H9 (cell line): ENCODE measurements at regions not wholly inside any gene's neighbourhood (a gene's known extent, or its start where the extent isn't known, plus 50 kb on each side); places are given as distances from the start of the nearest gene placed in this dataset.

ENCODE experiments used
- DNase-seq: peaks from one replicate; pipeline ENCODE4 v3.0.0-alpha.2; 2017
- H2AFZ ChIP-seq: one replicate; pipeline ENCODE4 v1.6.1; 2013; ENCODE audit warnings: mild to moderate bottlenecking, low read length, control low read depth, moderate library complexity
- H2AK5ac ChIP-seq: 2 replicates; pipeline ENCODE4 v1.6.1; 2013; ENCODE audit warnings: low read length, control low read depth, mixed read lengths; ENCODE audit not compliant: insufficient read length
- H2BK120ac ChIP-seq: one replicate; pipeline ENCODE4 v1.6.1; 2013; ENCODE audit warnings: low read depth, mild to moderate bottlenecking, low read length, control low read depth, inconsistent platforms; ENCODE audit not compliant: poor library complexity, severe bottlenecking
- H2BK12ac ChIP-seq: 2 replicates; pipeline ENCODE4 v1.6.1; 2013; ENCODE audit warnings: low read length, control low read depth, mixed read lengths, low read depth; ENCODE audit not compliant: insufficient read length
- H2BK15ac ChIP-seq: 2 replicates; pipeline ENCODE4 v1.6.1; 2013; ENCODE audit warnings: low read depth, low read length, control low read depth
- H2BK20ac ChIP-seq: one replicate; pipeline ENCODE4 v1.6.1; 2013; ENCODE audit warnings: low read depth, mild to moderate bottlenecking, low read length, control low read depth, inconsistent platforms; ENCODE audit not compliant: poor library complexity, severe bottlenecking
- H2BK5ac ChIP-seq: 2 replicates; pipeline ENCODE4 v1.6.1; 2013; ENCODE audit warnings: low read length, control low read depth, mixed read lengths; ENCODE audit not compliant: insufficient read length
- H3K14ac ChIP-seq: 2 replicates; pipeline ENCODE4 v1.6.1; 2013; ENCODE audit warnings: low read length, control low read depth; ENCODE audit not compliant: insufficient read depth
- H3K18ac ChIP-seq: 2 replicates; pipeline ENCODE4 v1.6.1; 2013; ENCODE audit warnings: low read depth, mild to moderate bottlenecking, mixed read lengths, low read length, control low read depth; ENCODE audit not compliant: insufficient read length
- H3K23ac ChIP-seq: 2 replicates; pipeline ENCODE4 v1.6.1; 2013; ENCODE audit warnings: low read length, control low read depth, mixed read lengths, low read depth; ENCODE audit not compliant: insufficient read length
- H3K23me2 ChIP-seq: 2 replicates; pipeline ENCODE4 v1.6.1; 2013; ENCODE audit warnings: low read depth, mild to moderate bottlenecking, mixed read lengths, low read length, control low read depth; ENCODE audit not compliant: insufficient read length, poor library complexity, severe bottlenecking
- H3K27ac ChIP-seq: 2 replicates; pipeline ENCODE4 v1.5.1; 2013; ENCODE audit warnings: low read length, control low read depth, mixed read lengths, low read depth; ENCODE audit not compliant: insufficient read length
- H3K27me3 ChIP-seq: 2 replicates; pipeline ENCODE4 v1.6.1; 2013; ENCODE audit warnings: low read length, control low read depth, inconsistent platforms; ENCODE audit not compliant: insufficient read depth
- H3K4ac ChIP-seq: 2 replicates; pipeline ENCODE4 v1.6.1; 2013; ENCODE audit warnings: low read depth, mild to moderate bottlenecking, control low read depth, inconsistent platforms, low read length, moderate library complexity
- H3K4me1 ChIP-seq: 2 replicates; pipeline ENCODE4 v1.6.1; 2013; ENCODE audit warnings: low read length, control low read depth, inconsistent platforms; ENCODE audit not compliant: insufficient read depth
- H3K4me2 ChIP-seq: 2 replicates; pipeline ENCODE4 v1.6.1; 2013; ENCODE audit warnings: low read length, control low read depth, mixed read lengths; ENCODE audit not compliant: insufficient read length, insufficient read depth
- H3K56ac ChIP-seq: 2 replicates; pipeline ENCODE4 v1.6.1; 2013; ENCODE audit warnings: low read depth, mild to moderate bottlenecking, mixed read lengths, low read length, control low read depth; ENCODE audit not compliant: insufficient read length
- H3K79me1 ChIP-seq: 2 replicates; pipeline ENCODE4 v1.6.1; 2013; ENCODE audit warnings: low read depth, mild to moderate bottlenecking, moderate library complexity, low read length, control low read depth, inconsistent platforms; ENCODE audit not compliant: insufficient read depth, poor library complexity, severe bottlenecking
- H3K79me2 ChIP-seq: 2 replicates; pipeline ENCODE4 v1.6.1; 2013; ENCODE audit warnings: low read length, control low read depth, inconsistent platforms; ENCODE audit not compliant: insufficient read depth
- H3K9ac ChIP-seq: 2 replicates; pipeline ENCODE4 v1.6.1; 2013; ENCODE audit warnings: low read length, control low read depth, mixed read lengths; ENCODE audit not compliant: insufficient read length; ENCODE audit errors: extremely low read depth
- H3K9me3 ChIP-seq: one replicate; pipeline ENCODE4 v1.6.1; 2013; ENCODE audit warnings: low read depth, low read length, inconsistent platforms; ENCODE audit not compliant: control insufficient read depth
- H3T11ph ChIP-seq: one replicate; pipeline ENCODE4 v1.6.1; 2013; ENCODE audit warnings: mild to moderate bottlenecking, low read length, control low read depth, inconsistent platforms
- H4K20me1 ChIP-seq: one replicate; pipeline ENCODE4 v1.6.1; 2013; ENCODE audit not compliant: control insufficient read depth, insufficient read length, insufficient read depth
- H4K5ac ChIP-seq: 2 replicates; pipeline ENCODE4 v1.6.1; 2013; ENCODE audit warnings: low read depth, mild to moderate bottlenecking, mixed read lengths, low read length, control low read depth; ENCODE audit not compliant: insufficient read length
- H4K8ac ChIP-seq: replicated peaks from 2 replicates; pipeline ENCODE4 v1.6.1; 2013; ENCODE audit warnings: low read length, control low read depth, mixed read lengths, low read depth; ENCODE audit not compliant: insufficient read length
- H4K91ac ChIP-seq: 2 replicates; pipeline ENCODE4 v1.6.1; 2013; ENCODE audit warnings: low read depth, mild to moderate bottlenecking, moderate library complexity, mixed read lengths, low read length, control low read depth; ENCODE audit not compliant: insufficient read length
- H3K27ac Mint-ChIP-seq, 3 experiments: 2 replicates in 2 of 3; 3 replicates in 1 of 3; pipeline ENCODE4 v1.8.0; 2020 to 2021; ENCODE audit warnings: mixed read lengths in 3 of 3, mild to moderate bottlenecking in 1 of 3, moderate library complexity in 1 of 3
- H3K27me3 Mint-ChIP-seq: 2 replicates; pipeline ENCODE4 v1.8.0; 2021; ENCODE audit warnings: low read depth, mild to moderate bottlenecking, moderate library complexity, mixed read lengths
- H3K36me3 Mint-ChIP-seq, 3 experiments: 2 replicates in 2 of 3; 3 replicates in 1 of 3; pipeline ENCODE4 v1.8.0; 2020 to 2021; ENCODE audit warnings: low read depth in 3 of 3, mixed read lengths in 3 of 3; ENCODE audit not compliant: insufficient read depth in 1 of 3
- H3K4me1 Mint-ChIP-seq, 2 experiments: 2 replicates each; pipeline ENCODE4 v1.8.0; 2020; ENCODE audit warnings: mixed read lengths in 2 of 2
- H3K4me3 Mint-ChIP-seq, 2 experiments: 2 replicates in 1 of 2; 3 replicates in 1 of 2; pipeline ENCODE4 v1.8.0; 2020 to 2021; ENCODE audit warnings: mild to moderate bottlenecking in 2 of 2, mixed read lengths in 2 of 2, moderate library complexity in 1 of 2
- H3K9me3 Mint-ChIP-seq, 2 experiments: 2 replicates in 1 of 2; 3 replicates in 1 of 2; pipeline ENCODE4 v1.8.0; 2020; ENCODE audit warnings: mild to moderate bottlenecking in 2 of 2, mixed read lengths in 2 of 2, moderate library complexity in 1 of 2
- WGBS: extraction: QIAGEN DNeasy Blood & Tissue Kit; methylation state at CpG from one replicate; pipeline ENCODE4 v1.1.7; 2013; ENCODE audit warnings: missing lambda C conversion rate, low lambda C conversion rate, mixed read lengths; ENCODE audit not compliant: insufficient read length; ENCODE audit errors: extremely low coverage; 5-methylcytosine and 5-hydroxymethylcytosine counted together
- TF ChIP-seq, protein P1 (sequence below): fragments of 200-600 bp; sonication (generic); conservative IDR thresholded peaks from 3 replicates; pipeline ENCODE4 v1.8.0; 2021; ENCODE audit warnings: antibody characterized with exemption, mild to moderate bottlenecking

DNA sequence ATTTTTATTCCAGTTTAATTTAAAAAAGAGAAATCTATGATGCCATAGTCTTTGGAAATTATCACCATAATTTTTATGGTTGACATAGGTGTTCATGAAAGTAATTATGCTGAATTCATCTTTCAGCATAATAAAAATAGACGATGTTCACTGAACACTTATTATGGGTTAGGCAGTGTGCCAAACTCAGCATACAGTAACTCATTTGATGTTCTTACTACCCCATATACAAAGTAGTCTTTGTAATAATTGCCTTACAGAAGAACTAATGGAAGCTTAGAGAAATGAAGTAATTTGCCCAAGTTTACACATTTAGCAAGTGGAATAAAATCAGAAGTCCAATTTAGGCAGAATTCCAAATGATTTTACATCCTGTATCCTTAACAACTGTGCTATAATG, 852.2 kb upstream of the GOT2 start:
- Histone ChIP-seq H2BK15ac (no peak overlapping the region), H4K5ac (no peak overlapping the region), H2BK5ac (no peak overlapping the region), H3K79me1 (no peaks in the 10 kb centered on the region), H2BK12ac (no peak overlapping the region), H4K20me1 (no peaks in the 10 kb centered on the region), H2AFZ (no peak overlapping the region), H3K23me2 (no peaks in the 10 kb centered on the region), H3T11ph (no peak overlapping the region), H2AK5ac (no peak overlapping the region), H3K18ac (no peak overlapping the region), H3K27ac (no peak overlapping the region), H2BK20ac (no peak overlapping the region), H3K4me1 (no peaks in the 10 kb centered on the region), H3K27me3 (no peaks in the 10 kb centered on the region), H3K14ac (no peak overlapping the region), H3K4me2 (no peak overlapping the region), H3K9ac (no peak overlapping the region), H4K8ac (no peak overlapping the region), H3K9me3 (no peaks in the 10 kb centered on the region), H3K23ac (no peak overlapping the region), H2BK120ac (no peak overlapping the region), H4K91ac (no peak overlapping the region), H3K79me2 (no peaks in the 10 kb centered on the region), H3K4ac (no peak overlapping the region), H3K56ac (no peak overlapping the region)
- no peak for DNase-seq
- no CpG with 5 or more reads among the region's 1 CpG for WGBS
- H3K36me3 Mint-ChIP-seq = no peaks in the 10 kb centered on the region; a peak in 2 of 7 replicates
- TF ChIP-seq, protein P1, sequence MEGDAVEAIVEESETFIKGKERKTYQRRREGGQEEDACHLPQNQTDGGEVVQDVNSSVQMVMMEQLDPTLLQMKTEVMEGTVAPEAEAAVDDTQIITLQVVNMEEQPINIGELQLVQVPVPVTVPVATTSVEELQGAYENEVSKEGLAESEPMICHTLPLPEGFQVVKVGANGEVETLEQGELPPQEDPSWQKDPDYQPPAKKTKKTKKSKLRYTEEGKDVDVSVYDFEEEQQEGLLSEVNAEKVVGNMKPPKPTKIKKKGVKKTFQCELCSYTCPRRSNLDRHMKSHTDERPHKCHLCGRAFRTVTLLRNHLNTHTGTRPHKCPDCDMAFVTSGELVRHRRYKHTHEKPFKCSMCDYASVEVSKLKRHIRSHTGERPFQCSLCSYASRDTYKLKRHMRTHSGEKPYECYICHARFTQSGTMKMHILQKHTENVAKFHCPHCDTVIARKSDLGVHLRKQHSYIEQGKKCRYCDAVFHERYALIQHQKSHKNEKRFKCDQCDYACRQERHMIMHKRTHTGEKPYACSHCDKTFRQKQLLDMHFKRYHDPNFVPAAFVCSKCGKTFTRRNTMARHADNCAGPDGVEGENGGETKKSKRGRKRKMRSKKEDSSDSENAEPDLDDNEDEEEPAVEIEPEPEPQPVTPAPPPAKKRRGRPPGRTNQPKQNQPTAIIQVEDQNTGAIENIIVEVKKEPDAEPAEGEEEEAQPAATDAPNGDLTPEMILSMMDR = no peak
- H3K9me3 Mint-ChIP-seq = peaks cover 0 to 3% of the 10 kb centered on the region in 2 experiments; a peak in 2 of 5 replicates
- peaks cover 5% of the 10 kb centered on the region in 2 experiments; a peak in 2 of 4 replicates for H3K4me1 Mint-ChIP-seq
- H3K4me3 Mint-ChIP-seq = no peak overlapping the region
- H3K27ac Mint-ChIP-seq = no peak overlapping the region
- no peaks in the 10 kb centered on the region for H3K27me3 Mint-ChIP-seq
